Memory B cell (primary cell): ENCODE measurements at regions not wholly inside any gene's neighbourhood (a gene's known extent, or its start where the extent isn't known, plus 50 kb on each side); places are given as distances from the start of the nearest gene placed in this dataset.

Experiments
- ATAC-seq: fragments of 150-1000 bp; cut with Tn5 transposase; 2 replicates; pipeline ENCODE4 v1.10.0; 2021; ENCODE audit warnings: low read depth, mild to moderate bottlenecking, moderate library complexity
- DNase-seq, 2 donors: peaks; one replicate each; pipeline ENCODE4 v3.0.0; 2022; ENCODE audit warnings: low spot score in 2 of 2
- H3K27ac Mint-ChIP-seq: one replicate; pipeline ENCODE4 v1.8.0; 2022; ENCODE audit warnings: mild to moderate bottlenecking, moderate library complexity, mixed read lengths
- H3K27me3 Mint-ChIP-seq: one replicate; pipeline ENCODE4 v1.8.0; 2022; ENCODE audit warnings: mixed read lengths
- H3K36me3 Mint-ChIP-seq: one replicate; pipeline ENCODE4 v1.8.0; 2022; ENCODE audit warnings: mild to moderate bottlenecking, mixed read lengths
- H3K4me1 Mint-ChIP-seq: one replicate; pipeline ENCODE4 v1.8.0; 2022; ENCODE audit warnings: mixed read lengths
- H3K4me3 Mint-ChIP-seq: one replicate; pipeline ENCODE4 v1.8.0; 2022; ENCODE audit warnings: mild to moderate bottlenecking, moderate library complexity, mixed read lengths
- H3K9me3 Mint-ChIP-seq: one replicate; pipeline ENCODE4 v1.8.0; 2022; ENCODE audit warnings: mixed read lengths

- ATAC-seq (no peak), DNase-seq (no peak)
- H3K27me3 Mint-ChIP-seq, result no peaks in the 10 kb centered on the region
- no peaks in the 10 kb centered on the region for H3K36me3 Mint-ChIP-seq
- H3K4me3 Mint-ChIP-seq, result no peak overlapping the region
- no peak overlapping the region for H3K27ac Mint-ChIP-seq
- no peaks in the 10 kb centered on the region for H3K4me1 Mint-ChIP-seq
- peaks cover 8% of the 10 kb centered on the region for H3K9me3 Mint-ChIP-seq
Measured at GRCh38 chr15:45981625-45982024, 346.8 kb downstream of the SQOR start.

- no peak for DNase-seq
- ATAC-seq, result no peak
- no peaks in the 10 kb centered on the region for H3K27me3 Mint-ChIP-seq
- no peak overlapping the region for H3K27ac Mint-ChIP-seq
- no peaks in the 10 kb centered on the region for H3K36me3 Mint-ChIP-seq
- no peak overlapping the region for H3K4me3 Mint-ChIP-seq
- no peaks in the 10 kb centered on the region for H3K4me1 Mint-ChIP-seq
- peaks cover 8% of the 10 kb centered on the region for H3K9me3 Mint-ChIP-seq
Measured at GRCh38 chr15:45991863-45992262, 357.0 kb downstream of the SQOR start.

GRCh38 chr15:45993072-45993471 lies 358.2 kb downstream of the SQOR start:
- DNase-seq (no peak), ATAC-seq (no peak)
- H3K9me3 Mint-ChIP-seq, result peaks cover 5% of the 10 kb centered on the region
- no peak overlapping the region for H3K4me3 Mint-ChIP-seq
- H3K27me3 Mint-ChIP-seq, result no peaks in the 10 kb centered on the region
- no peaks in the 10 kb centered on the region for H3K36me3 Mint-ChIP-seq
- H3K27ac Mint-ChIP-seq, result no peak overlapping the region
- no peaks in the 10 kb centered on the region for H3K4me1 Mint-ChIP-seq

- H3K27ac Mint-ChIP-seq, result no peak overlapping the region
- H3K4me3 Mint-ChIP-seq, result no peak overlapping the region
- no peaks in the 10 kb centered on the region for H3K36me3 Mint-ChIP-seq
- DNase-seq (no peak), ATAC-seq (no peak)
- H3K4me1 Mint-ChIP-seq, result no peaks in the 10 kb centered on the region
- H3K27me3 Mint-ChIP-seq, result no peaks in the 10 kb centered on the region
- peaks cover 6% of the 10 kb centered on the region for H3K9me3 Mint-ChIP-seq
Measured at GRCh38 chr15:45993508-45993907, 358.7 kb downstream of the SQOR start.

- H3K27me3 Mint-ChIP-seq, result no peaks in the 10 kb centered on the region
- H3K27ac Mint-ChIP-seq, result no peak overlapping the region
- no peaks in the 10 kb centered on the region for H3K4me1 Mint-ChIP-seq
- H3K36me3 Mint-ChIP-seq, result no peaks in the 10 kb centered on the region
- no peak for ATAC-seq
- no peak for DNase-seq
- no peak overlapping the region for H3K4me3 Mint-ChIP-seq
- H3K9me3 Mint-ChIP-seq, result peaks cover 8% of the 10 kb centered on the region
Measured at GRCh38 chr15:45995800-45996199, 361.0 kb downstream of the SQOR start.

GRCh38 chr15:46014532-46014931 lies 379.7 kb downstream of the SQOR start:
- Mint-ChIP-seq H3K9me3 (peaks cover 23% of the 10 kb centered on the region), H3K4me3 (no peak overlapping the region), H3K36me3 (no peaks in the 10 kb centered on the region), H3K27me3 (no peaks in the 10 kb centered on the region), H3K27ac (no peak overlapping the region), H3K4me1 (no peaks in the 10 kb centered on the region)
- DNase-seq (no peak), ATAC-seq (no peak)

- H3K9me3 Mint-ChIP-seq, result peaks cover 3% of the 10 kb centered on the region
- no peak for ATAC-seq
- DNase-seq, result no peak
- H3K36me3 Mint-ChIP-seq, result no peaks in the 10 kb centered on the region
- no peaks in the 10 kb centered on the region for H3K4me1 Mint-ChIP-seq
- no peak overlapping the region for H3K27ac Mint-ChIP-seq
- H3K4me3 Mint-ChIP-seq, result no peak overlapping the region
- H3K27me3 Mint-ChIP-seq, result no peaks in the 10 kb centered on the region
Measured at GRCh38 chr15:46034755-46035154, 399.9 kb downstream of the SQOR start.

GRCh38 chr15:46039703-46040102 lies 404.9 kb downstream of the SQOR start:
- Mint-ChIP-seq H3K4me1 (no peaks in the 10 kb centered on the region), H3K27ac (no peak overlapping the region), H3K4me3 (no peak overlapping the region), H3K27me3 (no peaks in the 10 kb centered on the region), H3K9me3 (peaks cover 2% of the 10 kb centered on the region), H3K36me3 (no peaks in the 10 kb centered on the region)
- no peak for ATAC-seq
- DNase-seq, result no peak

- Mint-ChIP-seq H3K4me1 (no peaks in the 10 kb centered on the region), H3K9me3 (peaks cover 3% of the 10 kb centered on the region), H3K27ac (no peak overlapping the region), H3K27me3 (no peaks in the 10 kb centered on the region), H3K36me3 (peaks cover 2% of the 10 kb centered on the region), H3K4me3 (no peak overlapping the region)
- DNase-seq (no peak), ATAC-seq (no peak)
Measured at GRCh38 chr15:46041905-46042304, 407.1 kb downstream of the SQOR start.

- no peak overlapping the region for H3K27ac Mint-ChIP-seq
- ATAC-seq (no peak), DNase-seq (no peak)
- no peaks in the 10 kb centered on the region for H3K36me3 Mint-ChIP-seq
- no peaks in the 10 kb centered on the region for H3K27me3 Mint-ChIP-seq
- no peak overlapping the region for H3K4me3 Mint-ChIP-seq
- no peaks in the 10 kb centered on the region for H3K4me1 Mint-ChIP-seq
- no peaks in the 10 kb centered on the region for H3K9me3 Mint-ChIP-seq
Measured at GRCh38 chr15:46059921-46060594, 425.2 kb downstream of the SQOR start.

GRCh38 chr15:46061002-46061401 lies 426.2 kb downstream of the SQOR start:
- H3K4me1 Mint-ChIP-seq, result no peaks in the 10 kb centered on the region
- H3K27ac Mint-ChIP-seq, result no peak overlapping the region
- H3K4me3 Mint-ChIP-seq, result no peak overlapping the region
- peaks cover 2% of the 10 kb centered on the region for H3K9me3 Mint-ChIP-seq
- H3K36me3 Mint-ChIP-seq, result no peaks in the 10 kb centered on the region
- no peaks in the 10 kb centered on the region for H3K27me3 Mint-ChIP-seq
- DNase-seq (no peak), ATAC-seq (no peak)

GRCh38 chr15:46077220-46077619 lies 442.4 kb downstream of the SQOR start:
- Mint-ChIP-seq H3K9me3 (peaks cover 2% of the 10 kb centered on the region), H3K27ac (no peak overlapping the region), H3K4me1 (no peaks in the 10 kb centered on the region), H3K27me3 (peaks cover 1% of the 10 kb centered on the region), H3K4me3 (no peak overlapping the region), H3K36me3 (no peaks in the 10 kb centered on the region)
- no peak for ATAC-seq
- DNase-seq, result no peak

GRCh38 chr15:46079046-46079445 lies 444.2 kb downstream of the SQOR start:
- DNase-seq, result no peak
- Mint-ChIP-seq H3K4me1 (no peaks in the 10 kb centered on the region), H3K36me3 (no peaks in the 10 kb centered on the region), H3K27me3 (peaks cover 1% of the 10 kb centered on the region), H3K4me3 (no peak overlapping the region), H3K27ac (no peak overlapping the region), H3K9me3 (peaks cover 2% of the 10 kb centered on the region)
- ATAC-seq, result no peak

- ATAC-seq (no peak), DNase-seq (no peak)
- Mint-ChIP-seq H3K4me3 (no peak overlapping the region), H3K27me3 (peaks cover 1% of the 10 kb centered on the region), H3K9me3 (peaks cover 2% of the 10 kb centered on the region), H3K27ac (no peak overlapping the region), H3K4me1 (no peaks in the 10 kb centered on the region), H3K36me3 (no peaks in the 10 kb centered on the region)
Measured at GRCh38 chr15:46080016-46080415, 445.2 kb downstream of the SQOR start.
